PC-3 (cell line): ENCODE measurements at regions not wholly inside any gene's neighbourhood (a gene's known extent, or its start where the extent isn't known, plus 50 kb on each side); places are given as distances from the start of the nearest gene placed in this dataset.

ENCODE experiments used
- ATAC-seq: fragments of 200-7000 bp; cut with Tn5 transposase; 2 replicates; pipeline ENCODE4 v1.9.1; 2020; ENCODE audit warnings: mild to moderate bottlenecking, moderate library complexity
- BruUV-seq: library from RNA; stranded (reverse); fragments of 400-500 nt; replicated peaks from 2 replicates; lab custom pipeline; 2021; lab: Mats Ljungman, UMichigan
- CTCF ChIA-PET: fragments of 300-600 bp; sonication (Branson Sonifier 250); formaldehyde crosslinking; loops from one replicate; lab custom pipeline; 2022; ENCODE audit warnings: antibody characterized with exemption; lab: Charles Lee
- POLR2A ChIA-PET: fragments of 300-600 bp; sonication (Branson Sonifier 250); formaldehyde crosslinking; loops from one replicate; lab custom pipeline; 2022; ENCODE audit warnings: antibody characterized with exemption; ENCODE audit not compliant: unreplicated experiment; lab: Charles Lee
- DNase-seq: peaks from one replicate; pipeline ENCODE4 v3.0.0-alpha.2; 2015
- H2AFZ ChIP-seq: fragments of 300-600 bp; sonication (generic); 2 replicates; pipeline ENCODE4 v1.6.0; 2016; ENCODE audit warnings: antibody characterized with exemption, low read length
- H3F3A ChIP-seq: fragments of 300-600 bp; sonication (generic); one replicate; pipeline ENCODE4 v1.6.0; 2017; ENCODE audit warnings: antibody characterized with exemption, low read length, control low read depth, mild to moderate bottlenecking; ENCODE audit not compliant: unreplicated experiment
- H3K27ac ChIP-seq: fragments of 300-600 bp; sonication (generic); 2 replicates; pipeline ENCODE4 v1.5.1; 2016; ENCODE audit warnings: mild to moderate bottlenecking, low read length
- H3K27me3 ChIP-seq: fragments of 300-600 bp; sonication (generic); 2 replicates; pipeline ENCODE4 v1.6.1; 2016; ENCODE audit warnings: low read length, mixed read lengths
- H3K36me3 ChIP-seq: fragments of 300-600 bp; sonication (generic); 2 replicates; pipeline ENCODE4 v1.6.1; 2016; ENCODE audit warnings: low read depth, mixed run types, low read length, mixed read lengths
- H3K4me1 ChIP-seq: fragments of 300-600 bp; sonication (generic); 2 replicates; pipeline ENCODE4 v1.5.1; 2016; ENCODE audit warnings: low read length; ENCODE audit not compliant: insufficient read depth
- H3K4me2 ChIP-seq: fragments of 300-600 bp; sonication (generic); 2 replicates; pipeline ENCODE4 v1.6.0; 2016; ENCODE audit warnings: low read length
- H3K4me3 ChIP-seq: fragments of 300-600 bp; sonication (generic); 2 replicates; pipeline ENCODE4 v1.5.1; 2016; ENCODE audit warnings: mild to moderate bottlenecking, low read length, mixed read lengths
- H3K79me2 ChIP-seq: fragments of 300-600 bp; sonication (generic); 2 replicates; pipeline ENCODE4 v1.6.1; 2017; ENCODE audit warnings: low read length, mixed read lengths
- H3K9ac ChIP-seq: fragments of 300-600 bp; sonication (generic); 2 replicates; pipeline ENCODE4 v1.6.0; 2016; ENCODE audit warnings: mild to moderate bottlenecking, low read length
- H3K9me2 ChIP-seq: fragments of 300-600 bp; sonication (generic); replicated peaks from 2 replicates; pipeline ENCODE4 v1.6.1; 2016; ENCODE audit warnings: mixed run types, low read length, mixed read lengths
- H3K9me3 ChIP-seq: fragments of 300-600 bp; sonication (generic); 2 replicates; pipeline ENCODE4 v1.6.1; 2016; ENCODE audit warnings: low read length, mixed read lengths
- H4K20me1 ChIP-seq: fragments of 300-600 bp; sonication (generic); 2 replicates; pipeline ENCODE4 v1.6.1; 2016; ENCODE audit warnings: low read length, mixed read lengths
- EZH2 ChIP-seq: fragments of 300-600 bp; sonication (generic); IDR thresholded peaks from one replicate; pipeline ENCODE4 v1.6.1; 2017; ENCODE audit warnings: antibody characterized with exemption, mild to moderate bottlenecking, low read length; ENCODE audit not compliant: unreplicated experiment
- EZH2phosphoT487 ChIP-seq: fragments of 300-600 bp; sonication (generic); IDR thresholded peaks from 2 replicates; pipeline ENCODE4 v1.6.1; 2018; ENCODE audit warnings: mild to moderate bottlenecking, antibody characterized with exemption, low read length, borderline replicate concordance
- intact Hi-C: fragments of 100-400 bp; cut with micrococcal nuclease; formaldehyde crosslinking; loops from 2 replicates; pipeline ENCODE4 v1.9.0; 2023
- TF ChIP-seq, protein P1 (sequence below): fragments of 300-600 bp; sonication (generic); conservative IDR thresholded peaks from 2 replicates; pipeline ENCODE4 v1.5.1; 2017; ENCODE audit warnings: antibody characterized with exemption, low read depth, mild to moderate bottlenecking, low read length

DNA sequence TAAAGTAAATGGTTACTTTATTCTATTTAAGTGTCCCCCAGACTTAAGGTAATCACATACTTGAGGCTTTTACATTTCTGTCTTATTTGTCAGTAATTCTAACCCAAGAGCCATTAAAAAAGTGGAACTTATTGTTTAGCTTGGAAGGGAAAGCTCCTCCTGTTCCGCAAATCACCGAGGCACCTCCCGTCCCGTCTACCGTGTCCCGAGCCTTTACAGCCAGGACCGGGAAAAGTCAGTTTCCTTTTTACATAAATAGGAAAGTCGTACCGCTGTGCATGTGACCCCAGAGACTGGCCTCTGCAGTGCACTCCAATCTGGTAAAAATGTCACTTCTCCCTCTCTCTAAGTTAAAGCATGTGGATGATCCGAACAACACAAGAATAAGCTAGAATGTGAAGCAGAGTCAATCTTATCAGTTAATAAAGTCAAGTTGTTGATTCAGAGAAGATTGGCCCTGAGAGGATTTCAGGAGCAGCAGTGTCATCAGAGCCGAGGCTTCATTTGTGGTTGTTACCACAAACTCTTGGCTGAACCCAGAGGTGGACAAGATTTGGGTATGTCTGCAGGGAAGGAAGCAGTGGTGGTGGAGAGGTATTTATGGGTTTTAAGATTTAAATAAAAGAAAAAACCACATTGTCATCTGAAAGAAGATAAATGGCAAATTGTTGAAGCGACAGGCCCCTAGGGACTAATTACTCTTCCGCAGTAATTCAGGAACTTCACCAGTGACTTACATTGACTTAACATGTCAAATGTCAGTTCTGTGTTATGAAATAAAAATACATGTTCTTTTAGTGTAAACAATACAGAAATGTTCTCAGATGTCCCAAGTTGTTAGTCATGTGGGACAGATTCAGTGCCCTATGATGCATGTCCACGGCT, 316.6 kb upstream of the ZNF32 start:
- DNase-seq: no peak
- TF ChIP-seq EZH2phosphoT487 (no peak), EZH2 (no peak)
- TF ChIP-seq, protein P1, sequence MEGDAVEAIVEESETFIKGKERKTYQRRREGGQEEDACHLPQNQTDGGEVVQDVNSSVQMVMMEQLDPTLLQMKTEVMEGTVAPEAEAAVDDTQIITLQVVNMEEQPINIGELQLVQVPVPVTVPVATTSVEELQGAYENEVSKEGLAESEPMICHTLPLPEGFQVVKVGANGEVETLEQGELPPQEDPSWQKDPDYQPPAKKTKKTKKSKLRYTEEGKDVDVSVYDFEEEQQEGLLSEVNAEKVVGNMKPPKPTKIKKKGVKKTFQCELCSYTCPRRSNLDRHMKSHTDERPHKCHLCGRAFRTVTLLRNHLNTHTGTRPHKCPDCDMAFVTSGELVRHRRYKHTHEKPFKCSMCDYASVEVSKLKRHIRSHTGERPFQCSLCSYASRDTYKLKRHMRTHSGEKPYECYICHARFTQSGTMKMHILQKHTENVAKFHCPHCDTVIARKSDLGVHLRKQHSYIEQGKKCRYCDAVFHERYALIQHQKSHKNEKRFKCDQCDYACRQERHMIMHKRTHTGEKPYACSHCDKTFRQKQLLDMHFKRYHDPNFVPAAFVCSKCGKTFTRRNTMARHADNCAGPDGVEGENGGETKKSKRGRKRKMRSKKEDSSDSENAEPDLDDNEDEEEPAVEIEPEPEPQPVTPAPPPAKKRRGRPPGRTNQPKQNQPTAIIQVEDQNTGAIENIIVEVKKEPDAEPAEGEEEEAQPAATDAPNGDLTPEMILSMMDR: no peak
- Histone ChIP-seq H3K27me3 (peaks cover 46% of the 10 kb centered on the region), H3K4me2 (no peak overlapping the region), H3F3A (no peaks in the 10 kb centered on the region), H3K79me2 (no peaks in the 10 kb centered on the region), H3K9me3 (0 out of 2 replicates have a peak, but pooled peaks cover 5% of the 10 kb centered on the region), H3K4me1 (no peaks in the 10 kb centered on the region), H3K27ac (no peak overlapping the region), H3K9me2 (no peaks in the 10 kb centered on the region), H3K4me3 (no peak overlapping the region), H2AFZ (no peak overlapping the region), H3K9ac (no peak overlapping the region), H4K20me1 (no peaks in the 10 kb centered on the region), H3K36me3 (no peaks in the 10 kb centered on the region)
- BruUV-seq: no TSS peak
- ATAC-seq: no peak
- intact Hi-C loops: no loop called here
- ChIA-PET CTCF (no interaction called here), POLR2A (no interaction called here)

DNA sequence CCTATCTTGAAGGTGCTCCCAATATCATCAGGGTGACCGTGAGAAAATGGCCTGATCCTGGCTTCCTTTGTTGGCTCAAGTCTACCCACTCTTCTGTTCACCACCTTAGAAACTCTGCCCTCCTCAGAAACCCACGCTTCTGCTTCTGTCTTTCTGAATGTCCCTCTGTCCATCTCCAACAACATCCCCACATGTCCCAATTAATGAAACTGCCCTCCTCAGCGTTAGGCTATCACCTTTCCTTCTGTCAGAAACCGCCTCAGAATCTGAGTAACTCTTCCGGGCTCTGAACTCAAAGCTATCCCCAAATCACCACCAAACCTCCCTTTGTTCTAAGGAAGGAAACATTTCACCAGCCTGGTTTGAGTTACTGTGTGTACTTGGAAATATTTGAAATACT, 315.8 kb upstream of the ZNF32 start:
- ChIA-PET CTCF (no interaction called here), POLR2A (no interaction called here)
- no peaks in the 10 kb centered on the region for H4K20me1 ChIP-seq
- no peaks in the 10 kb centered on the region for H3K9me2 ChIP-seq
- H3F3A ChIP-seq: no peaks in the 10 kb centered on the region
- H3K27me3 ChIP-seq: peaks cover 50% of the 10 kb centered on the region
- H3K27ac ChIP-seq: no peak overlapping the region
- no peak overlapping the region for H3K4me2 ChIP-seq
- H3K79me2 ChIP-seq: no peaks in the 10 kb centered on the region
- ATAC-seq (no peak), DNase-seq (no peak)
- intact Hi-C loops: no loop called here
- 0 out of 2 replicates have a peak, but pooled peaks cover 5% of the 10 kb centered on the region for H3K9me3 ChIP-seq
- TF ChIP-seq, protein P1: no peak
- TF ChIP-seq EZH2 (no peak), EZH2phosphoT487 (no peak)
- H3K4me1 ChIP-seq: no peaks in the 10 kb centered on the region
- no peak overlapping the region for H3K4me3 ChIP-seq
- no TSS peak for BruUV-seq
- H2AFZ ChIP-seq: no peak overlapping the region
- H3K36me3 ChIP-seq: no peaks in the 10 kb centered on the region
- H3K9ac ChIP-seq: no peak overlapping the region
